Liver (tissue), 8 donors: ENCODE measurements at regions not wholly inside any gene's neighbourhood (a gene's known extent, or its start where the extent isn't known, plus 50 kb on each side); places are given as distances from the start of the nearest gene placed in this dataset.

Experiments
- DNase-seq: peaks from one replicate; pipeline ENCODE4 v3.0.0-alpha.2; 2017; ENCODE audit warnings: low spot score
- H3K27ac ChIP-seq, 2 donors: one replicate each; pipeline ENCODE4 v1.7.0; 2013; ENCODE audit warnings: inconsistent platforms in 2 of 2, low read length in 2 of 2, control low read depth in 1 of 2, low read depth in 1 of 2, mild to moderate bottlenecking in 1 of 2
- H3K27me3 ChIP-seq, 4 donors: one replicate each; pipeline versions ENCODE4 v1.6.1 to v1.7.0; 2013; ENCODE audit warnings: low read length in 3 of 4, inconsistent platforms in 1 of 4, mild to moderate bottlenecking in 1 of 4, moderate library complexity in 1 of 4; ENCODE audit not compliant: control insufficient read depth in 4 of 4, insufficient read depth in 4 of 4
- H3K36me3 ChIP-seq, 4 donors: one replicate each; pipeline versions ENCODE4 v1.6.1 to v1.7.0; 2013; ENCODE audit warnings: low read length in 3 of 4, mild to moderate bottlenecking in 3 of 4, low read depth in 1 of 4, moderate library complexity in 1 of 4; ENCODE audit not compliant: control insufficient read depth in 4 of 4, insufficient read depth in 3 of 4
- H3K4me1 ChIP-seq, 4 donors: one replicate each; pipeline versions ENCODE4 v1.6.1 to v1.7.0; 2013; ENCODE audit warnings: low read length in 3 of 4, mild to moderate bottlenecking in 3 of 4, moderate library complexity in 1 of 4; ENCODE audit not compliant: control insufficient read depth in 4 of 4, insufficient read depth in 4 of 4
- H3K4me3 ChIP-seq, 3 donors: one replicate each; pipeline versions ENCODE4 v1.6.1 to v1.7.0; 2013; ENCODE audit warnings: low read length in 3 of 3, control low read depth in 1 of 3, low read depth in 1 of 3, mild to moderate bottlenecking in 1 of 3
- H3K9ac ChIP-seq, 2 donors: one replicate each; pipeline ENCODE4 v1.7.0; 2013; ENCODE audit warnings: low read length in 2 of 2, mild to moderate bottlenecking in 2 of 2, moderate library complexity in 2 of 2, control low read depth in 1 of 2, low read depth in 1 of 2
- H3K9me3 ChIP-seq, 4 donors: one replicate each; pipeline versions ENCODE4 v1.6.1 to v1.7.0; 2013; ENCODE audit warnings: low read length in 3 of 4; ENCODE audit not compliant: control insufficient read depth in 4 of 4
- CTCF ChIP-seq: fragments of 150-350 bp; IDR thresholded peaks from 2 replicates; pipeline ENCODE4 v1.5.1; 2017; ENCODE audit warnings: improper control_type of control experiment, low read depth, low read length; ENCODE audit not compliant: missing input control
- EGR1 ChIP-seq, 2 donors: IDR thresholded peaks; 2 replicates each; pipeline ENCODE4 v1.6.1; 2016 to 2018; ENCODE audit warnings: antibody characterized with exemption in 2 of 2, low read depth in 2 of 2
- FOXA1 ChIP-seq: IDR thresholded peaks from 2 replicates; pipeline ENCODE4 v1.6.1; 2016; ENCODE audit warnings: antibody characterized with exemption
- FOXA2 ChIP-seq: IDR thresholded peaks from 2 replicates; pipeline ENCODE4 v1.6.1; 2016; ENCODE audit warnings: antibody characterized with exemption
- GABPA ChIP-seq, 2 donors: IDR thresholded peaks in 1 of 2; conservative IDR thresholded peaks in 1 of 2; 2 replicates each; pipeline ENCODE4 v1.6.1; 2016; ENCODE audit warnings: antibody characterized with exemption in 2 of 2, mild to moderate bottlenecking in 1 of 2, moderate library complexity in 1 of 2
- HNF4A ChIP-seq, 2 donors: conservative IDR thresholded peaks; 2 replicates each; pipeline ENCODE4 v1.6.1; 2016; ENCODE audit warnings: antibody characterized with exemption in 2 of 2, mild to moderate bottlenecking in 2 of 2
- HNF4G ChIP-seq: IDR thresholded peaks from 2 replicates; pipeline ENCODE4 v1.6.1; 2016; ENCODE audit warnings: antibody characterized with exemption
- JUND ChIP-seq, 2 donors: IDR thresholded peaks; 2 replicates each; pipeline ENCODE4 v1.6.1; 2016; ENCODE audit warnings: antibody characterized with exemption in 2 of 2
- MAX ChIP-seq: IDR thresholded peaks from 2 replicates; pipeline ENCODE4 v1.6.1; 2016; ENCODE audit warnings: antibody characterized with exemption
- NR2F2 ChIP-seq: IDR thresholded peaks from 2 replicates; pipeline ENCODE4 v1.6.1; 2016; ENCODE audit warnings: antibody characterized with exemption
- RAD21 ChIP-seq, 2 donors: IDR thresholded peaks; 2 replicates each; pipeline ENCODE4 v1.6.1; 2016; ENCODE audit warnings: antibody characterized with exemption in 2 of 2, mild to moderate bottlenecking in 2 of 2
- REST ChIP-seq: IDR thresholded peaks from 2 replicates; pipeline ENCODE4 v1.6.1; 2016; ENCODE audit warnings: antibody characterized with exemption, mild to moderate bottlenecking
- RXRA ChIP-seq, 2 donors: IDR thresholded peaks; 2 replicates each; pipeline ENCODE4 v1.6.1; 2017 to 2018; ENCODE audit warnings: antibody characterized with exemption in 2 of 2, mild to moderate bottlenecking in 1 of 2
- SP1 ChIP-seq: IDR thresholded peaks from 2 replicates; pipeline ENCODE4 v1.6.1; 2018; ENCODE audit warnings: antibody characterized with exemption, mild to moderate bottlenecking
- TAF1 ChIP-seq: conservative IDR thresholded peaks from 2 replicates; pipeline ENCODE4 v1.6.1; 2016; ENCODE audit warnings: antibody characterized with exemption, mild to moderate bottlenecking
- YY1 ChIP-seq: IDR thresholded peaks from 2 replicates; pipeline ENCODE4 v1.6.1; 2016; ENCODE audit warnings: antibody characterized with exemption, mild to moderate bottlenecking
- ZBTB33 ChIP-seq: IDR thresholded peaks from 2 replicates; pipeline ENCODE4 v1.6.1; 2016; ENCODE audit warnings: antibody characterized with exemption
- WGBS: extraction: QIAGEN DNeasy Blood & Tissue Kit; methylation state at CpG from one replicate; pipeline ENCODE4 v1.1.7; 2013; 5-methylcytosine and 5-hydroxymethylcytosine counted together
- donor health status: healthy.
- donor health status: healthy.
- donor health status: healthy.
- donor health status: healthy.
- donor health status: healthy.

GRCh38 chr6:141734071-141734840 is 398.5 kb upstream of the GJE1 start:
- no peak overlapping the region for H3K27ac ChIP-seq
- H3K27me3 ChIP-seq = no peaks in the 10 kb centered on the region
- no peaks in the 10 kb centered on the region for H3K9me3 ChIP-seq
- H3K4me3 ChIP-seq = no peak overlapping the region
- 88% methylated on average over 2 of the region's 2 CpGs for WGBS
- no peaks in the 10 kb centered on the region for H3K4me1 ChIP-seq
- DNase-seq = no peak
- H3K36me3 ChIP-seq = no peaks in the 10 kb centered on the region
- H3K9ac ChIP-seq = no peak overlapping the region
- TF ChIP-seq EGR1 (IDR thresholded peaks at IDR 0.05; ENCODE audit: low read depth in 2 of 2) = no peak
- no peak for TF ChIP-seq REST
- TF ChIP-seq HNF4G = no peak
- TF ChIP-seq SP1 = no peak
- TF ChIP-seq ZBTB33 = no peak
- TF ChIP-seq RAD21 (IDR thresholded peaks at IDR 0.05) = no peak
- no peak for TF ChIP-seq RXRA (IDR thresholded peaks at IDR 0.05)
- TF ChIP-seq GABPA (IDR thresholded peaks at IDR 0.05 in 1 of 2, conservative IDR thresholded peaks at IDR 0.05 in 1 of 2) = no peak
- no peak for TF ChIP-seq CTCF
- TF ChIP-seq MAX = no peak
- no peak for TF ChIP-seq FOXA2
- no peak for TF ChIP-seq HNF4A (conservative IDR thresholded peaks at IDR 0.05)
- TF ChIP-seq NR2F2 = no peak

GRCh38 chr6:141729146-141729545 is 403.6 kb upstream of the GJE1 start:
- 67% methylated on average over 2 of the region's 2 CpGs for WGBS
- H3K9me3 ChIP-seq = no peaks in the 10 kb centered on the region
- DNase-seq = no peak

More at GRCh38 chr6:141729146-141729545, 403.6 kb upstream of the GJE1 start:
- Histone ChIP-seq H3K27ac (no peak overlapping the region), H3K27me3 (no peaks in the 10 kb centered on the region), H3K4me3 (no peak overlapping the region), H3K36me3 (no peaks in the 10 kb centered on the region), H3K9ac (no peak overlapping the region), H3K4me1 (no peaks in the 10 kb centered on the region)
- TF ChIP-seq MAX = no peak
- no peak for TF ChIP-seq JUND (IDR thresholded peaks at IDR 0.05)
- TF ChIP-seq HNF4A (conservative IDR thresholded peaks at IDR 0.05) = no peak
- TF ChIP-seq REST = no peak
- TF ChIP-seq YY1 = no peak
- no peak for TF ChIP-seq TAF1
- TF ChIP-seq EGR1 (IDR thresholded peaks at IDR 0.05; ENCODE audit: low read depth in 2 of 2) = no peak
- TF ChIP-seq RAD21 (IDR thresholded peaks at IDR 0.05) = no peak
- TF ChIP-seq FOXA1 = no peak
- TF ChIP-seq HNF4G = no peak
- no peak for TF ChIP-seq ZBTB33
